Fibroblast of skin of abdomen (primary cell): ENCODE measurements at regions not wholly inside any gene's neighbourhood (a gene's known extent, or its start where the extent isn't known, plus 50 kb on each side); places are given as distances from the start of the nearest gene placed in this dataset.
"Not testable (repeated sequence)": the region's sequence is repeated elsewhere in the genome, so short reads cannot be mapped to it uniquely, and the experiment has no call there.

Source experiments
- DNase-seq: peaks from one replicate; pipeline ENCODE4 v3.0.0-alpha.2; 2013

DNA sequence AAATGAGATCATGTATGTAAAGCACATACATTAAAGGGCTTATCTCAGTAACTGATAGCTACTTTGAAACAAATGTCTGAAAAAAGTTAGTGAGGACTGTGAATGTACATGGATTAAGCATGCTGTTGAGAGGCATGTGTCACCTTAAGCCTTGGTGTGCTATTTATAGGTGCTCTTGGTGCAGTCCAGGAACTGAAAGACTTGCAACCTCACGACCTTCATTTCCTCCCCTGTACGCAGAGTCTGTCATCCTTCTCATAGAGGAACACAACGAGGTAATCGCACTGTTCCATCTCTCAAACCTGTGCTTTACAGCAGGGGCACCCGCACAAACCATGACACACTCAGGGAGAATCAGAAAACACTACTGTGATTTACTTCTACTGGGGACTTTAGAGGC is 65.6 kb downstream of the UFM1 start:
- no peak for DNase-seq

DNA sequence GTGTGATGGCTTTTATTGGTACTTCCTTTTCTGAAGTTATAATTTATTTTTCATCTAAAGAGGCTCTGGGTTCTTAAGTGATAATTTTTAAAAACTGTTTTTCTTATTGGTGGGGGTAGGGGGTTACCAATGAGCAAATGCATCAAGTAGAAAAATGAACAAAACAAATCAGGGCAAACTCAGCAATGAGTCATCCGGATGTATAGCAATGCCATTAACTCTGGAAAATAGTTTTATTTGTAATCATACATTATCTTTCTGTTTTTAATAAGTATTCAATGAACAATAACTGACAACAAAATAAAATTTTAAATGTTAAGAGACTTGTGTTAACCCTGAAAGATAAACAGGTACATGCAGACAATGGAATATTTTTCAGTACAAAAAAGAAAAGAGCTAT is 67.6 kb downstream of the UFM1 start:
- DNase-seq, result no peak

DNA sequence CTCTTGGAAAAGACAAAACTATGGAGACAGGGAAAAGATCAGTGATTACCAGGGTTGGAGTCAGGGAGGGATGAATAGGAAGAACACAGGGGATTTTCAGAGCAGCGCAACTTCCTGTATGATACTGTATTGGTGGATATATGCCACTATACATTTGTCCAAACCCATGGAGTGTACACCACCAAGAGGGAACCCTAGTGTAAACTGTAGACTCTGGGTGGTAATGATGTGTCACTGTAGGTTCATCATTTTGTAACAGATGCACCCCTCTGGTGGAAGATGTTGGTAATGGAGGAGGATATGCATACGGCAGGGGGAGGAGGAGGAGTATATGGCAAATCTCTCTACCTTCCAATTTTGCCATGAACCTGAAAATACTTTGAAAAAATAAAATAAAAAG is 68.1 kb downstream of the UFM1 start:
- DNase-seq, result peak; percentile 22

DNA sequence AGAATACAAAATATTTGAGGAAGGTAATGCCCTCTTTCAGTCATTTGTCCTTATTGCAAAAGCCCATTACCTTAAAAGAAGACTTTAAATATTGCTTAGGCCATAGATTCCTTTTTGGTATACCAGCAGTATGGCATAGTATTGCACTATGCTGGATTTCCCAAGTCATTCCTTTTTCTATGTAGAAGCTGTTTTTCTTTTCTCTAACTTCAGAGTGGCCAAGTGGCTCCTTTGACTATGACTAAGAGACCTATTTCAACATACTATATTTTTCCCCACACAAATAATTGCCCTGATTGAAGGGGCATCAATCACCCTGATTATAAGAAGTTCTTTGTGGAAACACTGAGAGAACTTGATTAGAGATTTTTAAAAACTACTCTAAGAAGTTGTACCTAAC is 68.6 kb downstream of the UFM1 start:
- peak; percentile 19 for DNase-seq

DNA sequence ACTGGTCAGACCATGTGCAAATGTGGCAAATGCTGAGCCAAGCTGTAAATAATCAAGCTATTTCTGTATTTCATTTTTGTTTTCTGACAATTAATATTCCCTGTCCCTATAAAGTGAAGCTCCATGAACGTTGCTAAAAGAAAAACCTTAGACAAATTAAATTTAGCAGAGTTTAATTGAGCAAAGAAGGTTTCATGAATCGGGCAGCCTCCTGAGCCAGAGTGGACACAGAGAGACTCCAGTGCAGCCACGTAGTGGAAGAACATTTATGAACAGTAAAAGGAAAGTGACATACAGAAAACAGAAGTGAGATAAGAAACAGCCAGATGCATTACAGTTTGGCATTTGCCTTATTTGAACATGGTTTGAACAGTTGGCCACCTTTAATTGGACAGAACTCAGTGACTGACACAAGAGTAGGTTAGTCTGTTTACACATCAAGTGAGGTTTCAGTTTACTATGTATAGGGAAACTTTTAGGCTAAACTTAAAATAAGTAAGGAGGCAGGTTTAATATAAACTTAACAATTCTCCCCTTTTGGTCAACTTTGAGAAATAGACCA is 69.7 kb downstream of the UFM1 start:
- DNase-seq, result no peak

DNA sequence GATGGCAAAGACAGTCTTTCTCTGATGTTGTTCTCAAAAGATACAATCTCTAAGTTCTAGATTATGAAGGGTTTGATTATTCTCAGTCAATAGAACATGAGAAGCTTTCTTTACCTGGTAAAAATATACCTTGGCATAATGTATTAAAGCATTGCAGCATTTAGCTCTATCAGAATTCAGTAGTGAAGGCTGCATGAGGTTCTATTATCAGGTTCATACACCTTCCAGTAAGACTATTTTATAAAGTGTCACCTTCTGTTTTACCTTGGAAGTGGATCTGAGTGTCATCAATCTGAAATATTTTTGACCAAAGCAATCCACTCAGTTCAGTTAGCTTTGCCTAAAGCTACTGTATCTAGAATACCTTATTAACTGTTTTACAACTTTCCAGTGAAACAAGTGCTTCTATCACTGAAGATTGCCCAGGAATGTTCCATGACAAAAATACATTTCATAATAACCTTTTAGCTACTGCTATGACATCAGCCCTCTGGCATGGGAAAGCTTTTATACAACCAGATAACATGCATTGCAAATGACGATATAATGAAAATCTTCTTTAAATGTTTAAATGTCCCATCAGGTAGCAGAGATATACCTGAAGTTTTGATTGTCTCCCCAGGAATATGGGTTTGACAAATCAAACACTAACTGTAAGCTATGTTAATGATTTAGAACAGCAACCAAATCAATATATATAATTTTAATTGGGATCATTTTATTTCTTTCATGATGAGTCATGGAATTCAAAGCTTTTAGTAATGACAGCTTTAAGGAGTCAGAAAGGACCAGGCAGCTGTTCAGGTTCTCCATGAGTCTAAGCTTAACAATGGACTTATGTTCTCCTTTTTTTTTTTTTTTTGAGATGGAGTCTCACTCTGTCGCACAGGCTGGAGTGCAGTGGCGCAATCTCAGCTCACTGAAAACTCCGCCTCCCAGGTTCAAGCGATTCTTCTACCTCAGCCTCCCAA is 72.2 kb downstream of the UFM1 start:
- DNase-seq, result peak; percentile 25

DNA sequence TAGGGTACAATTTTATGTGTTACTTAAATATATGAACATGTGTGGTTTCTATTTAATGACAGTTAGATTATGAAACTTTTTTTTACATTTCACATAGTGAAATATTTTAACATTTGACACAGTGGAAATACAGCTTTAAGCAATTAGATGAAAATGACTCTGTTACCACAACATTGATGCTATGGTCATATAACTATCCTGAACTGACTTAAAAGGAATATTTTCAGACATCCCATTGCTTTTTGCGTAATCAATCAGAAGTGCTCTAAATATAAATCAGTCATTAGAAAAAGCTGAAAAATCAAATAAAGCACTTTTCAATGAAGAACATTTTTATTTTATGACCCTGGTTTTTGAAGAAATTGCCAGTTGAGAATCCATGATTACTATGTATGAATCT is 80.3 kb downstream of the UFM1 start:
- DNase-seq, result peak; percentile 72

DNA sequence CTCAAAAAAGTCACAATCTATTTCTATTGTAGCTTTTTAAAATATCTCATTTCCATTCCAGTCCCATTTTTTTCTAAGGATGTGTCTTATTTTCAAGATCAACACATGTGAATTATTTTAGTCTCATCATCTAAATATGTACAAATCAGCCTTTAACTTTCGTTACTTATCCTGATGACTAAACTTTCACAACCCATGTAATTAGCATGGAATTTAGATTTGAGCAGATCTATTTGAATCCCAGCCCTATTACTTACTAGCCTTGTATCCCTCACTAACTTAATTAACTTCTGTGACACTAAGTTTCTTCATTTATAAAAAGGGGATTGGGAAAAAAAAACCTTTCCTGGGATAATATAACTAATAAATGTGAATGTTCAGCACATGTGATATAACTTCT is 81.1 kb downstream of the UFM1 start:
- peak; percentile 70 for DNase-seq

DNA sequence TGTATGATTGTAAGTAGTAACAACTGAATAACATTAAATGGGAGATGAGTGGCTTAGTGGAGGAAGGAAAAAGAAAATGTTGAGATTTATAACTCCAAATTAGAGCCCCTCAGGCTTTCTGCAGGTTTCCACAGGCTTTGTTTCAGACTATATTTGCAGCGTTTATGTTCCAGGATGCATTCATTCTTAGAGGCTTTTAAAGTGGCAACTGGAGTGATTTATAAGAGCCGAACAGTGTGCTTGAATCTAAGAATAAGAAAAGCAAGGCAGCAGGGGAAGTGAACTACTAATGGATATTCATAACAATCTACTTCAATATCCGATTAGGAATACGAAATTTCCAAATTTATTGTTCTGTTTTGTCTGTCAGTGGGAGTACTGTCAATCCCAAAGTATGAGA is 91.0 kb downstream of the UFM1 start:
- no peak for DNase-seq

DNA sequence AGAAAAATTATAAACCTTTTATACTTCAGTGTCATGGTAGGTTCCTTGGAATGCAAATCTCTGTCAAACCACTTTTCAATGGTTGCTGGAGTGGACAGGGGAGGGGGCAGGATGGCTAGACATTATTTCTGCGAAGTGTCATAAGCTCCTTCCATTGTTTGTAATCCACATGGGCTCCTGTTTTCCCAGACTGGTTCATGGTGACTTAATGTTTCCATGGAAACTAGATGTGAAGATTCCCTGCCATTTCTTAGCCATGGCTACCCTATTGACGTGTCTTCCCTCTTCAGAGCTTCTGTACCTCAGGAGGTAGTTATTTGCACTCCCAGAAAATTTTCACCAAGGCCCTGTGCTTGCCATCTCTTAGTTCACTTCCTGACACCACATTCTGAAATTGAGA is 95.3 kb downstream of the UFM1 start:
- no peak for DNase-seq

DNA sequence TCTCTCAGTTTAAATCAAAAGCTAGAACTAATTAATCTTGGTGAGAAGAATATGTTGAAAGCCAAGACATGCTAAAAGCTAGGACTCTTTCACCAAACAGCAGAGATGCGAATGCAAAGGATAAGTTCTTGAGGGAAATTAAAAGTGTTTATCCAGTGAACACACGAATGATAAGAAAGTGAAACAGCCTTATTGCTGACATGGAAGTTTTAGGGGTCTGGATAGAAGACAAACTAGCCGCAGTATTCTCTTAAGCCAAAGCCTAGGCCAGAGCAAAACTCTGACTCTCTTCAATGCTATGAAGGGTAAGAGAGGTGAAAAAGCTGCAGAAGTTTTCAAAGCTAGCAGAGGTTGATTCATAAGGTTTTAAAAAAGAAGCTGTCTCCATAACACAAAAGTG is 103.0 kb downstream of the UFM1 start:
- no peak for DNase-seq

DNA sequence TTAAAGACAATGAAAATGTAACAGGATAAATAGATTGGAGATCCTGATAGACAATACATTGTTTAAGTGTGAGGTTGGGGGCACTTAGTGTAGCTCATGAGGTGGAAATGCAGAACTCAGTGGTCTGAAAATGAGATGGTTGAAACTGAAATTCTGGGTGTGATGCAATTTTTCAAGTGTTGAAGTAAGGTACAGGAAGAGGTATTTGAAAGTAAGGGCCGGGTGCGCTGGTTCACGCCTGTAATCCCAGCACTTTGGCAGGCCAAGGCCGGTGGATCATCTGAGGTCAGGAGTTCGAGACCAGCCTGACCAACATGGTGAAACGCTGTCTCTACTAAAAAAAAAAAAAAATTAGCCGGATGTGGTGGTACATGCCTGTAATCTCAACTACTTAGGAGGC is 113.0 kb downstream of the UFM1 start:
- no peak for DNase-seq

DNA sequence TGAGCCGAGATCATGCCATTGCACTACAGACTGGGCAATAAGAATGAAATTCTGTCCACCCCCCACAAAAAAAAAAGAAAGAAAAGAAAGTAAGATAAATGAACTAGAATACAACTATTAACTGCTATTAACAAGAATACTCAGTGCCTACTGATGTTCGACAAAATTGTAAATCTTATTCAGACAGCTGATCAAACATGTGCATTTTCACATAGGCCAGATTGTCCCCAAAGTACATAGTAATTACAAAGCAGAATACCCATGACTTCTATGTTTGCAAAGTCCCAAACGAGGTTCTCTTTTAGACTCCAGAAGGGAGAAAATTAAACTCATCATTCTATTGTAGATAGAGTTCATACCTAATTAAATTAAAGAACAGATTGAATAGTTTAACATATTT is 113.4 kb downstream of the UFM1 start:
- no peak for DNase-seq

DNA sequence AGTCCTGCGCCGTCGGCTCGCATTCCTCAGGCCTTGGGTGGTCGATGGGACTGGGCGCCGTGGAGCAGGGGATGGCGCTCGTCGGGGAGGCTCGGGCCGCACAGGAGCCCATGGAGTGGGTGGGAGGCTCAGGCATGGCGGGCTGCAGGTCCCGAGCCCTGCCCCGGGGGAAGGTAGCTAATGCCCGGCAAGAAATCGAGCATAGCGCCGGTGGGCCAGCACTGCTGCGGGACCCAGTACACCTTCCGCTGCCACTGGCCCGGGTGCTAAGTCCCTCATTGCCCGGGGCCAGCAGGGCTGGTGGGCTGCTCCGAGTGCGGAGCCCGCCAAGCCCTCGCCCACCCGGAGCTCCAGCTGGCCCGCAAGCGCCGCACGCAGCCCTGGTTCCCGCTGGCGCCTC is 122.8 kb downstream of the UFM1 start:
- not testable (repeated sequence) for DNase-seq

DNA sequence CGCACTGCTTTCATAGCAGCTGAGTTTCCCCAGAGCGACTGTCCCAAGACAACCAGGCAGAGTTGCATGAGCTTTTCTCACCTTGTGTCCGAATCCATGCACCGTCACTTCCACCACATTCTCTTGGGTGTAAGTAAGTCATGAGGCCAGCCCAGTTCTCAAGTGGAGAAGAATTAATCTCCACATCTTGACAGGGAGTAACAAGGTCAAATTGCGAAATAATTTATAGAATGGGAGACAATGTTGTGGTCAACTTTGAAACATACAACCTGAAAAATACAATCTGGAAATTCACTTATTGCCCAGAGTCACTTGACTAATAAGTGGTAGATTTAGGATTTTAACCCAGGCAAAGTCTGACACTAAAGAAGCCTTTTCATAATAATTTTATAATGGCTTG is 123.7 kb downstream of the UFM1 start:
- DNase-seq, result no peak

DNA sequence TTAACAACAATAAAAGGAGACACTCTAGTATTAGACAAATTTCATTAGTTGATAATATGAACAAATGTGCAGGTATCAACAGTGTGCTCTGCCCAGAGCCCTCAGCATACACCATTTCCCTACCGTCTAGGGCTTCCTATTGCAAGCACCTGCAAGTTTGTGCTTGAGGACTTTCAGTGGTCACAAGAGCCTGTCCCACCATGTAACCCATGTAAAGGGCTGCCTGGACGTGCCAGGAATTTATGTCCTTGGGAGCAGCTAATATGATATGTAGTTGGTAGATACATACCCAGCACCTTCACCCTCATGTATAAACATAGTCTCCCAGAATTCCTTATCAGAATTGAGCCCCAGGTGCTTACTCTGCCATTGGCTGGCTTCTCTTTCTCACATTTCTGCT is 128.0 kb downstream of the UFM1 start:
- DNase-seq, result no peak

DNA sequence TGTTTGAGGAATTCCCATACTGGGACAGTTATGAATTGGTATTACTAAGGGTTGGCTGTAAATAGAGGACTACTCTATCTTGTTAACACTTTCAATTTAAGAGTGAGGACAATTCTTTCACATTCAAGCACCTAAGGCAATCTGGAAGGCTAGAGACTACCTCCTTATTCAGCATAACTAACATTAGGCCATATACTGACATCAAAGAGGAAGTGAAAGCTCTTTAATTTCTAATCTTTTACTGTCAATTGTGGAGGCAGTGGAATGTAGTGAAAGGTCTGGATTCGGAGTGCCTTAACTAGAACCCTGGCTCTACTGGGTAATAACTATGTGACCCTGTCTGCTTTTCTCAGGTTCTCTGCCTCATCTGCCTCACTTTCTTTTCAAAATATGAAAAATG is 134.0 kb downstream of the UFM1 start:
- no peak for DNase-seq

DNA sequence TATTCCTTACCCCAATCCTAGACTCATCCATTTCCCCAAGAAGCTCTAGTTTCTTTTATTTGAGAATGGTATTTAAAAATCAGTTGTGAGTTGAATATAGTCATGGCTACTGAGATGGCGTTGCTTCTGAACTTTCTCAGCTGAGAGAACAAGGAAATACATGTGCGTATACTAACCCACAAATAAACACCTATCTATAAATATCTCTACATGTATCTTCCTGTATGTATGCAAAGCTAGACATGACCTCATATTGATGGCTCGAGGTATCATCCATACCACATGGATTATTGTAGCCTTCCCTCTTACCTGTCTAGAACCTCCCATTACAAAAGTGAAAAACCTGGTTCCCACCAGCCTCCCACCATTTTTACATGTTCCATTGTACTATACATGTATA is 141.0 kb downstream of the UFM1 start:
- DNase-seq, result no peak

DNA sequence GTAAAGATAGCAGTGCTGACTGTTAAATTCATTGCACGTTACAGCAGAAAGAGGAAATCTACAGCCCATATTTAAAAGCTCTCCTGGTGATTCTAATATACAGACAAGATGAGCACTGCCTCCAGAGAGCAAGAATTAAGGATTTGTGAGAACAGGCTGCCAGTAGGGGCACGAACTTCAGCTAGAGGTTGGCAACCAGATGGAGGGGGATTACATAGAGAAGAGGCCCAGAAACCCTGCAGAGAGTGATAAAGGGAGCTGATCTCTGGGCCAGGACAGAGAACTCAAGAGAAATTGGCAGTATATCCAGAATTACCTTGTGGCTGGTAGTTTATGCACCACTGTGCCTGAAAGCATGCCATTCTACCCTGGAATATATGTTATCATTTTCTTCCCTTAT is 144.8 kb downstream of the UFM1 start:
- no peak for DNase-seq

DNA sequence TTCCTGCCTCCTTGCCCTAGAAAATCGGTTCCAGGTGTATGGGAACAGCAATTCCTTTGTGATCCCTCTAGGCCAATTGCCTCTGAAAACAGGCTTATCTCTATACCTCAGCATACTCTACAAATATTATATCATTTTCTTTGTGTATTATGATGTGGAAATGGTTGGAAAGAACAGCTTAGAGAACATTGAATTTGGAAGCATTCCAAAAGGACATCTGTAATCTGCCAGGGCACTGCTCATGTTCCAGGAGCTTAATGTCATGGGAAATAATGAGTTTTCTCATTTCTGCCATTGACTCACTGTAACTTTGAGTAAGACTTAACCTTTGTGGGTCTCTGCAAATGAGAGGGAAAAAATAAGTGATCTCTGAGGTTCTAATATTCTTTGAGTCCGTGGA is 147.3 kb downstream of the UFM1 start:
- DNase-seq, result no peak

DNA sequence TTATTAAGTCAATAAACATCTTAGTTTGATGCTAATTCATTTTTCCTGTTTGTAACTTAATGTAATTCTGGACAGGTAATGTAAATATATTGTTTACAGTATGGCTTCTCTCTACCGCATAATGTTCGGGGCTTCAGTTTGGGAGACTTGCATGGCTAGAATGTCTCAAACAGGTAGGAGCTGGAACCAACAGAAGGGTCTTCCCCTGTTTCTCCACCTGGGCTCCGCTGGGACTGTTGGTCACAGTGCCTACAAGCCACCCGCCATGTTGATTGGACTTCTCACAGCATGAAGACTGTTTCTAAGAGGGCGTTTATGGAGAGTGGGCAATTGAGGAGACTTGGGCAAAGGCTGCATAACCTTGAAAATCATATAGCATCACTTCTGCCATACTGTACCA is 148.6 kb downstream of the UFM1 start:
- no peak for DNase-seq

DNA sequence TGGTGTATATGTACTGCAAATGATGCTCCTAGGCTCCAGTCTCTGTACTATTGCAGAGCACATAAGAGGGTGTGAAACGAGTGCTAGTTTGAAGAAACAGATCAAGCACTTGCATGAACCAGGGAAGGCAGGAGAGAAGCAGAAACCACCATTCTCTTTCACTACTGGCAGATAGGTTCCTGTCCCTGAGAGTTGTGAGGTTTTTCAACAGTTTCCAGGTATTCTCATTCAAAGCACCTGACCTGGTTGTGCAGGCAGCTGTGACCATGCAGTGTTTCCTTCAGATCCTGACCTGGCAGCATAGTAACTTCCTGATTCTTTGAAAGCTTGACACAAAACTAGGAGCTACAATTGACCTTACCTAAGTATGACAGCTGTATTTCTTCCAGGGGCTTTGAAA is 164.9 kb downstream of the UFM1 start:
- DNase-seq, result no peak

DNA sequence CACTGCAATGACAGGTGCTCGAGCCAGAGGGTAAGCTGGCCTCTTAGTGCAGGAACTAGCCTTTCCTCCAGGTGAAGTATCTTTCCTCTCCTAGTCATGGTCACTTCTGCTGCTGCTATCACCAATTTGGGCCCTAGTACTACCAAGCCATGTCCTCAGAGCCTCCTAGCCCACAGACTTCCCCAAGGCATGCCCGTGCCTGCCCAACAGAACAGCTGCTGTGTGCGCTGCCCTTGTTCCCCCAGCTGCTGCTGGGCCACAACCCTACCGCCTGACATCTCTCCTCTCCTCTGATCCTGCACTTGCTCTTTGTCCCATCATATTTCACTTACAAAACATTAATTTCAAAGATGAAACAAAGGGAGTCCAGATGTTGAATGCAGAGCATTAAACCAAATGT is 168.5 kb upstream of the FREM2 start:
- DNase-seq, result no peak

DNA sequence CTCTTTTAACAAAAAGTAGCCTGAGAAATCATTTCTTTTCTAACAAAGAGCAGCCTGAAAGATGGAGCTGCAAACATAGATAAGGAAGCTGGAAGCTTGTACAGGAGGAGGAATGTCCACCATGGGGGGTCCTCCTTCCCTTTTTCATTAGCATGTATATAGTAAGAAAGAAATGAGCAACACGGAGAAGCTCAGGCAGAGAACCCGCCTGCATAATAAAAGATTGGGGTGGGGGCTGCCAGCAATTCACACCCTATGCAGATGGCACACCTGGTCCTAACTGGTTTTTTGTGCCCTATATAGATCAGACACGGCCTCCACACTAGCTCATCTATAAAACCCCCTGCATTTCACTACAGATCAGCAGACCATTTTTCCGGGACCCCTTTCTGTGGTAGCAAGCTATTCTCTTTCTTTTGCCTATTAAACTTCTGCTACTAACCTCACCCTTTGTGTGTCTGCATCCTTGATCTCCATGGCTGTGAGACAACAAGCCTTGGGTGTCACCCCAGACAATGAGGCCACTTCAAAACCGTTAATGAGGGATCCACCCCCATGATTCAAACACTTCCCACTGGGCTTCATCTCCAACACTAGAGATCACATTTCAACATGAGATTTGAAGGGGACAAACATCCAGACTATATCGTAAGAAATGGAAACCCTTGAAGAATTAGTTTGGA is 167.5 kb upstream of the FREM2 start:
- no peak for DNase-seq
